HG03442 (cell line): ENCODE measurements at regions not wholly inside any gene's neighbourhood (a gene's known extent, or its start where the extent isn't known, plus 50 kb on each side); places are given as distances from the start of the nearest gene placed in this dataset.

Experiments used
- ATAC-seq: cut with Tn5 transposase; IDR thresholded peaks from one replicate; pipeline ENCODE4 v1.9.1; 2021; ENCODE audit warnings: mild to moderate bottlenecking, moderate library complexity; ENCODE audit not compliant: unreplicated experiment

- ATAC-seq = no peak
Observed at GRCh38 chrX:42456176-42456700, 321.7 kb downstream of the PPP1R2C start.

GRCh38 chrX:42450228-42450627 lies 327.7 kb downstream of the PPP1R2C start:
- no peak for ATAC-seq

GRCh38 chrX:42443267-42443666 lies 334.7 kb downstream of the PPP1R2C start:
- no peak for ATAC-seq

- no peak for ATAC-seq
Observed at GRCh38 chrX:42442745-42443144, 335.2 kb downstream of the PPP1R2C start.

GRCh38 chrX:42437211-42437610 lies 340.8 kb downstream of the PPP1R2C start:
- ATAC-seq = no peak

GRCh38 chrX:42434458-42435166 lies 343.4 kb downstream of the PPP1R2C start:
- no peak for ATAC-seq

GRCh38 chrX:42432552-42432951 lies 345.4 kb downstream of the PPP1R2C start:
- no peak for ATAC-seq

- ATAC-seq = no peak
Observed at GRCh38 chrX:42422961-42423360, 355.0 kb downstream of the PPP1R2C start.

- no peak for ATAC-seq
Observed at GRCh38 chrX:42420426-42420825, 357.5 kb downstream of the PPP1R2C start.

GRCh38 chrX:42415636-42416035 lies 362.3 kb downstream of the PPP1R2C start:
- ATAC-seq = no peak

GRCh38 chrX:42414057-42414456 lies 363.9 kb downstream of the PPP1R2C start:
- ATAC-seq = no peak

GRCh38 chrX:42399632-42400024 lies 378.3 kb downstream of the PPP1R2C start:
- ATAC-seq = no peak

GRCh38 chrX:42398967-42399631 lies 378.9 kb downstream of the PPP1R2C start:
- no peak for ATAC-seq

GRCh38 chrX:42396136-42396535 lies 381.8 kb downstream of the PPP1R2C start:
- ATAC-seq = no peak

- no peak for ATAC-seq
Observed at GRCh38 chrX:42392846-42393245, 385.1 kb downstream of the PPP1R2C start.

- no peak for ATAC-seq
Observed at GRCh38 chrX:42386681-42387080, 391.3 kb downstream of the PPP1R2C start.

- ATAC-seq = no peak
Observed at GRCh38 chrX:42385730-42386129, 392.2 kb downstream of the PPP1R2C start.

GRCh38 chrX:42384956-42385355 lies 393.0 kb downstream of the PPP1R2C start:
- no peak for ATAC-seq

GRCh38 chrX:42378857-42379256 lies 399.1 kb downstream of the PPP1R2C start:
- ATAC-seq = no peak

- ATAC-seq = no peak
Observed at GRCh38 chrX:42375086-42375485, 402.9 kb downstream of the PPP1R2C start.

- no peak for ATAC-seq
Observed at GRCh38 chrX:42366181-42366580, 411.8 kb downstream of the PPP1R2C start.

GRCh38 chrX:42362219-42362618 lies 415.7 kb downstream of the PPP1R2C start:
- ATAC-seq = no peak
